Astrocyte (in vitro differentiated cells and primary cell): ENCODE measurements at regions not wholly inside any gene's neighbourhood (a gene's known extent, or its start where the extent isn't known, plus 50 kb on each side); places are given as distances from the start of the nearest gene placed in this dataset.
A peak's percentile ranks its signal among the peaks of the same experiment; 100 is the strongest.

Source experiments
- DNase-seq: peaks from one replicate; pipeline ENCODE4 v3.0.0-alpha.2; 2010; ENCODE audit warnings: low read depth
- FAIRE-seq: peaks from 2 replicates; lab custom pipeline; 2011; peaks lifted over from hg19 to GRCh38; lab: Jason Lieb, UNC
- H2AFZ ChIP-seq: 2 replicates; pipeline ENCODE4 v1.6.0; 2012; ENCODE audit warnings: low read depth, low read length, inconsistent platforms
- H3K27ac ChIP-seq: 2 replicates; pipeline ENCODE4 v1.5.1; 2011; ENCODE audit warnings: low read depth, low read length, inconsistent platforms
- H3K27me3 ChIP-seq: 2 replicates; pipeline ENCODE4 v1.6.0; 2011; ENCODE audit warnings: low read length, inconsistent platforms; ENCODE audit not compliant: insufficient read depth
- H3K36me3 ChIP-seq: 2 replicates; pipeline ENCODE4 v1.5.1; 2011; ENCODE audit warnings: low read length, inconsistent platforms; ENCODE audit not compliant: insufficient read depth
- H3K4me1 ChIP-seq: 2 replicates; pipeline ENCODE4 v1.5.1; 2011; ENCODE audit warnings: low read length, inconsistent platforms; ENCODE audit not compliant: insufficient read depth
- H3K4me2 ChIP-seq: 2 replicates; pipeline ENCODE4 v1.6.0; 2012; ENCODE audit warnings: low read length, inconsistent platforms
- H3K4me3 ChIP-seq: 2 replicates; pipeline ENCODE4 v1.5.1; 2011; ENCODE audit warnings: low read depth, mild to moderate bottlenecking, low read length, inconsistent platforms; ENCODE audit not compliant: insufficient read depth
- H3K79me2 ChIP-seq: 2 replicates; pipeline ENCODE4 v1.6.0; 2012; ENCODE audit warnings: mild to moderate bottlenecking, low read length, inconsistent platforms; ENCODE audit not compliant: insufficient read depth
- H3K9ac ChIP-seq: 2 replicates; pipeline ENCODE4 v1.6.0; 2012; ENCODE audit warnings: mild to moderate bottlenecking, low read length, inconsistent platforms
- H3K9me3 ChIP-seq: 2 replicates; pipeline ENCODE4 v1.5.1; 2012; ENCODE audit warnings: low read depth, mild to moderate bottlenecking, low read length, inconsistent platforms; ENCODE audit not compliant: insufficient read depth
- H4K20me1 ChIP-seq: 2 replicates; pipeline ENCODE4 v1.6.0; 2012; ENCODE audit warnings: low read length, inconsistent platforms; ENCODE audit not compliant: insufficient read depth
- H3K27ac Mint-ChIP-seq: one replicate; pipeline ENCODE4 v1.8.0; 2021; ENCODE audit warnings: mild to moderate bottlenecking, mixed read lengths; ENCODE audit not compliant: unreplicated experiment
- H3K27me3 Mint-ChIP-seq: one replicate; pipeline ENCODE4 v1.8.0; 2021; ENCODE audit warnings: low read depth, mixed read lengths; ENCODE audit not compliant: unreplicated experiment
- H3K36me3 Mint-ChIP-seq: one replicate; pipeline ENCODE4 v1.8.0; 2021; ENCODE audit warnings: low read depth, mixed read lengths; ENCODE audit not compliant: unreplicated experiment
- H3K4me1 Mint-ChIP-seq: one replicate; pipeline ENCODE4 v1.8.0; 2021; ENCODE audit warnings: low read depth, mixed read lengths; ENCODE audit not compliant: unreplicated experiment
- H3K4me3 Mint-ChIP-seq: one replicate; pipeline ENCODE4 v1.8.0; 2021; ENCODE audit warnings: mild to moderate bottlenecking, moderate library complexity, mixed read lengths; ENCODE audit not compliant: unreplicated experiment
- H3K9me3 Mint-ChIP-seq: one replicate; pipeline ENCODE4 v1.8.0; 2021; ENCODE audit warnings: mild to moderate bottlenecking, mixed read lengths; ENCODE audit not compliant: unreplicated experiment
- EZH2 ChIP-seq: IDR thresholded peaks from 2 replicates; pipeline ENCODE4 v1.6.1; 2012; ENCODE audit warnings: mild to moderate bottlenecking, low read length, inconsistent platforms; ENCODE audit not compliant: insufficient read depth
- TF ChIP-seq, protein P1 (sequence below): IDR thresholded peaks from 2 replicates; pipeline ENCODE4 v1.5.1; 2011; ENCODE audit warnings: low read depth, mild to moderate bottlenecking, inconsistent platforms, low read length, moderate library complexity; ENCODE audit not compliant: insufficient read depth

DNA sequence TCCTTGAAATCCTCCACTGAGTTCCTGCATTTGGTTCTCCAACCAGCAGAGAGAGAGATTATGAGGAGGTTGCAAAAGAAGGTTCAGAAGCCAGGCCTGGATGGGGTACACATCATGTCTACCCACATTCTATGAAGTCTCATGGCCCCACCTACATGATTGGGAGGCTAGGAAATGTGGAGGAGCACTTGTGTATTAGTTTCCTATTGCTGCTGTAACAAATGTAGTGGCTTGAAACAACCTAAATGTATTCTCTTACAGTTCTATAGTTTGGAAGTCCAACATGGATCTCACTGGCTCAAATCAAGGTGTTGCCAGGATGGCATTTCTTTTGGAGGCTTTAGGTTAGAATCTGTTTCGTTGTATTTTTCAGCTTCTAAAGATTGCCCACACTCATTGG lies 134.2 kb upstream of the ZNF648 start:
- Histone ChIP-seq H3K27me3 (peaks cover 4% of the 10 kb centered on the region), H3K27ac (no peak overlapping the region), H3K9ac (no peak overlapping the region), H3K4me1 (no peaks in the 10 kb centered on the region), H2AFZ (no peak overlapping the region), H3K79me2 (no peaks in the 10 kb centered on the region), H4K20me1 (no peaks in the 10 kb centered on the region), H3K9me3 (no peaks in the 10 kb centered on the region), H3K36me3 (no peaks in the 10 kb centered on the region), H3K4me2 (no peak overlapping the region), H3K4me3 (no peak overlapping the region)
- DNase-seq (no peak), FAIRE-seq (no peak)
- H3K36me3 Mint-ChIP-seq = peaks cover 2% of the 10 kb centered on the region
- H3K4me1 Mint-ChIP-seq = no peaks in the 10 kb centered on the region
- H3K27ac Mint-ChIP-seq = no peak overlapping the region
- H3K4me3 Mint-ChIP-seq = no peak overlapping the region
- no peak for TF ChIP-seq EZH2
- TF ChIP-seq, protein P1, sequence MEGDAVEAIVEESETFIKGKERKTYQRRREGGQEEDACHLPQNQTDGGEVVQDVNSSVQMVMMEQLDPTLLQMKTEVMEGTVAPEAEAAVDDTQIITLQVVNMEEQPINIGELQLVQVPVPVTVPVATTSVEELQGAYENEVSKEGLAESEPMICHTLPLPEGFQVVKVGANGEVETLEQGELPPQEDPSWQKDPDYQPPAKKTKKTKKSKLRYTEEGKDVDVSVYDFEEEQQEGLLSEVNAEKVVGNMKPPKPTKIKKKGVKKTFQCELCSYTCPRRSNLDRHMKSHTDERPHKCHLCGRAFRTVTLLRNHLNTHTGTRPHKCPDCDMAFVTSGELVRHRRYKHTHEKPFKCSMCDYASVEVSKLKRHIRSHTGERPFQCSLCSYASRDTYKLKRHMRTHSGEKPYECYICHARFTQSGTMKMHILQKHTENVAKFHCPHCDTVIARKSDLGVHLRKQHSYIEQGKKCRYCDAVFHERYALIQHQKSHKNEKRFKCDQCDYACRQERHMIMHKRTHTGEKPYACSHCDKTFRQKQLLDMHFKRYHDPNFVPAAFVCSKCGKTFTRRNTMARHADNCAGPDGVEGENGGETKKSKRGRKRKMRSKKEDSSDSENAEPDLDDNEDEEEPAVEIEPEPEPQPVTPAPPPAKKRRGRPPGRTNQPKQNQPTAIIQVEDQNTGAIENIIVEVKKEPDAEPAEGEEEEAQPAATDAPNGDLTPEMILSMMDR = no peak
- H3K9me3 Mint-ChIP-seq = no peaks in the 10 kb centered on the region
- H3K27me3 Mint-ChIP-seq = peaks cover 12% of the 10 kb centered on the region

DNA sequence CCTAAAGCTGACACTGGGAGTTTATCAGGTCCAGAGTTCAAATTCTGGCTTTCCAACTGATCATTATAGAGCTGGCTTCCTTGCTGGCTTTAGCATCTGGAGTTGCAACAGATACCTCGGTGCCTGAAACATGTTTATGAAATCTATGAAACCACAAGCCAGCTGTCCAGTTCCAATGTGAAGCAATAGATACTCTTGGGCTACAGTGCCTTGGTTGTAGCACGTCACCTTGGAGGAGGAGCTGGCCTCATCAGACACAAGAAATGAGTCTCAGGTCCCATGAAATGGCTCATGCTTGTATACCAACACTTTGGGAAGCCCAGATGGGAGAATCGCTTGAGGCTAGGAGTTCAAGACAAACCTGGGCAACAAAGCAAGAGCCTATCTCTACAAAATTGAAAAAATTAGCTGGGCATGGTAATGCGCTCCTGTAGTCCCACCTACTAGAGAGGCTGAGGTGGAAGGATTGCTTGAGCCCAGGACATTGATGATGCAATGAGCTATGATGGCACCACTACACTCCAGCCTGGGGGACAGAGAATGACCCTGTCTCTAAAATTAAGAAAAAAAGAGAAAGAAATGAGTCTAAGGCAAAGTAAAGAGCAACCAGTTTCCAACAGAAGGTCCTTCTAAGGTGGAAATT lies 132.5 kb upstream of the ZNF648 start:
- TF ChIP-seq, protein P1 = no peak
- TF ChIP-seq EZH2 = no peak
- peak; percentile 37 for DNase-seq
- no peaks in the 10 kb centered on the region for H3K4me1 Mint-ChIP-seq

GRCh38 chr1:182192966-182193365 lies 131.5 kb upstream of the ZNF648 start:
- Histone ChIP-seq H3K4me2 (no peak overlapping the region), H3K4me1 (no peaks in the 10 kb centered on the region), H3K9ac (no peak overlapping the region), H3K4me3 (no peak overlapping the region), H3K36me3 (no peaks in the 10 kb centered on the region), H3K79me2 (no peaks in the 10 kb centered on the region), H4K20me1 (no peaks in the 10 kb centered on the region), H3K27ac (no peak overlapping the region), H3K9me3 (no peaks in the 10 kb centered on the region), H2AFZ (no peak overlapping the region), H3K27me3 (peaks cover 4% of the 10 kb centered on the region)
- Mint-ChIP-seq H3K9me3 (no peaks in the 10 kb centered on the region), H3K4me3 (no peak overlapping the region), H3K4me1 (no peaks in the 10 kb centered on the region), H3K27me3 (peaks cover 12% of the 10 kb centered on the region), H3K36me3 (peaks cover 2% of the 10 kb centered on the region), H3K27ac (no peak overlapping the region)
- DNase-seq (no peak), FAIRE-seq (no peak)
- no peak for TF ChIP-seq EZH2
- TF ChIP-seq, protein P1 = no peak

More for the DNA sequence above, 132.5 kb upstream of the ZNF648 start:
- H3K27ac ChIP-seq = no peak overlapping the region
- no peak overlapping the region for H3K9ac ChIP-seq
- H3K36me3 ChIP-seq = no peaks in the 10 kb centered on the region
- no peak overlapping the region for H3K4me2 ChIP-seq
- no peak overlapping the region for H2AFZ ChIP-seq
- H3K4me1 ChIP-seq = no peaks in the 10 kb centered on the region
- H3K27me3 Mint-ChIP-seq = peaks cover 12% of the 10 kb centered on the region
- H3K4me3 ChIP-seq = no peak overlapping the region
- H3K4me3 Mint-ChIP-seq = no peak overlapping the region
- no peaks in the 10 kb centered on the region for H3K9me3 Mint-ChIP-seq
- H3K79me2 ChIP-seq = no peaks in the 10 kb centered on the region
- H3K27me3 ChIP-seq = peaks cover 4% of the 10 kb centered on the region
- H4K20me1 ChIP-seq = no peaks in the 10 kb centered on the region
- no peak overlapping the region for H3K27ac Mint-ChIP-seq
- no peaks in the 10 kb centered on the region for H3K9me3 ChIP-seq
- H3K36me3 Mint-ChIP-seq = peaks cover 2% of the 10 kb centered on the region
- FAIRE-seq = no peak
